ENCODE measurements at regions not wholly inside any gene's neighbourhood (a gene's known extent, or its start where the extent isn't known, plus 50 kb on each side); places are given as distances from the start of the nearest gene placed in this dataset.

DNA sequence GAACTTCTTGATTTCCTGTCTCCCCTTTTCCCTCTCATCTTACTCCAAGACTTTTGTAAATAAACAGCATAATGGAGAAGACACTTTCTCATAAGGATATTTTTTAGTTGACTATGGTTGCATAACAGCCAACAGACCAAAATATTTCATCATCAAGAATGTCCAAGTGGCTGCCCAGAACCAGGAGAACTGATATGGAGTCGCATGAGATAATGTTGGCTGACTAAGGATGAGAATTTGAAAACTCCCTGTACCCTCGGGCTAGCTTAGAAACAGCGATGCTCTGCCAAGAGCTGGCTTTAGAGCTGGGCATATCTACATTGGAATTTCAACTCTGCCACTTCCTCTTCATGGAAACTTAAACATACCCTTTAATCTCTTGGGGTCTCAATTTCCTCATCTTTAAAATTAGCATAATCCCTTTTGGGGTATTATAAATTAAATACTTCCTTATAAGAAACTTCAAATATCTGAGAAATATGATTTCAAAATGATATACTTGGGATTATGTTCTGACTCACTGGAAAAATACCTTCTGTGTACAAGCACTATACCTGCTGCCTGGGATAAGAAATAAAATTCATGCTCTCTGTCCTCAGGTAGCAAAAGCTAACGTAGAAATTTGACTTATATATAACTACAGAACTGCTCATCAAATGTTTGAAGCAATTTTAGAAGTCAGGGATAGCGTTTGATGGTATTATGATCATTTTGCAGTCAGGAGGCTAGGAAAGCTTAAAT lies 777.3 kb downstream of the LTN1 start:
- H3K9me3 ChIP-seq (ENCODE audit: low read depth, low read length): no peaks in the 10 kb centered on the region
- peak; percentile 64 for DNase-seq (ENCODE audit: insufficient read length, low spot score, missing footprints)
- no peaks in the 10 kb centered on the region for H4K20me1 ChIP-seq (ENCODE audit: insufficient read depth, low read length)
- peak overlapping the region; percentile 25 for H3K4me2 ChIP-seq (ENCODE audit: insufficient read depth, low read length)
- H3K27ac ChIP-seq (ENCODE audit: low read depth, low read length): peak overlapping the region; percentile 53
- no peaks in the 10 kb centered on the region for H3K27me3 ChIP-seq (ENCODE audit: insufficient read depth, low read length)
- no peak overlapping the region for H3K4me3 ChIP-seq (ENCODE audit: insufficient read depth, low read length)
- H3K36me3 ChIP-seq (ENCODE audit: insufficient read depth, low read length): no peaks in the 10 kb centered on the region
- no peak overlapping the region for H2AFZ ChIP-seq (ENCODE audit: low read length)
- peaks cover 12% of the 10 kb centered on the region for H3K4me1 ChIP-seq (ENCODE audit: insufficient read depth, low read length)
- TF ChIP-seq, protein P1, sequence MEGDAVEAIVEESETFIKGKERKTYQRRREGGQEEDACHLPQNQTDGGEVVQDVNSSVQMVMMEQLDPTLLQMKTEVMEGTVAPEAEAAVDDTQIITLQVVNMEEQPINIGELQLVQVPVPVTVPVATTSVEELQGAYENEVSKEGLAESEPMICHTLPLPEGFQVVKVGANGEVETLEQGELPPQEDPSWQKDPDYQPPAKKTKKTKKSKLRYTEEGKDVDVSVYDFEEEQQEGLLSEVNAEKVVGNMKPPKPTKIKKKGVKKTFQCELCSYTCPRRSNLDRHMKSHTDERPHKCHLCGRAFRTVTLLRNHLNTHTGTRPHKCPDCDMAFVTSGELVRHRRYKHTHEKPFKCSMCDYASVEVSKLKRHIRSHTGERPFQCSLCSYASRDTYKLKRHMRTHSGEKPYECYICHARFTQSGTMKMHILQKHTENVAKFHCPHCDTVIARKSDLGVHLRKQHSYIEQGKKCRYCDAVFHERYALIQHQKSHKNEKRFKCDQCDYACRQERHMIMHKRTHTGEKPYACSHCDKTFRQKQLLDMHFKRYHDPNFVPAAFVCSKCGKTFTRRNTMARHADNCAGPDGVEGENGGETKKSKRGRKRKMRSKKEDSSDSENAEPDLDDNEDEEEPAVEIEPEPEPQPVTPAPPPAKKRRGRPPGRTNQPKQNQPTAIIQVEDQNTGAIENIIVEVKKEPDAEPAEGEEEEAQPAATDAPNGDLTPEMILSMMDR (IDR thresholded peaks at IDR 0.05; ENCODE audit: extremely low read depth, low read depth, low read length): no peak
- no peaks in the 10 kb centered on the region for H3K79me2 ChIP-seq (ENCODE audit: insufficient read depth, low read length)

DNA sequence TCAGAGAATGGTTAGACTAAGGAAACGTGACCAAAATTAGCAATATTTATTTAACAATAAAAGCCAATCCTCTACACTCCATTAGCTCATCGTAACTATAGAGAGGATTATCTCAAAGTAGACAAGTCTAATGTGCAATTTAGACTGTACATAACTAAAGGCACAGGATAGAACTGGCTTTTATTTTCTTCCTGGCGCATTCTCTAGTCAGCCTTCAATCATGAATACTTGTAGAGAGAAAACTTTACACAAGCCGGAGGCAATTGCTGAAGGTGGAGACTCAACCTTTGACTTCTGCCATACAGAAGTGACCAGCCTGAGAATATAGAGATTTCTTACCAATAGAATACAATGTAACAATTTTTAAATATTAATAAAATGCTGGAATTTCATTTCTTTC lies 777.9 kb downstream of the LTN1 start:
- Histone ChIP-seq H3K9me3 (ENCODE audit: low read depth, low read length) (no peaks in the 10 kb centered on the region), H3K36me3 (ENCODE audit: insufficient read depth, low read length) (no peaks in the 10 kb centered on the region), H3K27ac (ENCODE audit: low read depth, low read length) (peak overlapping the region; percentile 53), H3K4me1 (ENCODE audit: insufficient read depth, low read length) (peaks cover 12% of the 10 kb centered on the region), H3K79me2 (ENCODE audit: insufficient read depth, low read length) (no peaks in the 10 kb centered on the region), H3K4me2 (ENCODE audit: insufficient read depth, low read length) (peak overlapping the region; percentile 25), H4K20me1 (ENCODE audit: insufficient read depth, low read length) (no peaks in the 10 kb centered on the region), H3K27me3 (ENCODE audit: insufficient read depth, low read length) (no peaks in the 10 kb centered on the region), H2AFZ (ENCODE audit: low read length) (no peak overlapping the region), H3K4me3 (ENCODE audit: insufficient read depth, low read length) (no peak overlapping the region)
- TF ChIP-seq, protein P1 (IDR thresholded peaks at IDR 0.05; ENCODE audit: extremely low read depth, low read depth, low read length): no peak
- no peak for DNase-seq (ENCODE audit: insufficient read length, low spot score, missing footprints)

DNA sequence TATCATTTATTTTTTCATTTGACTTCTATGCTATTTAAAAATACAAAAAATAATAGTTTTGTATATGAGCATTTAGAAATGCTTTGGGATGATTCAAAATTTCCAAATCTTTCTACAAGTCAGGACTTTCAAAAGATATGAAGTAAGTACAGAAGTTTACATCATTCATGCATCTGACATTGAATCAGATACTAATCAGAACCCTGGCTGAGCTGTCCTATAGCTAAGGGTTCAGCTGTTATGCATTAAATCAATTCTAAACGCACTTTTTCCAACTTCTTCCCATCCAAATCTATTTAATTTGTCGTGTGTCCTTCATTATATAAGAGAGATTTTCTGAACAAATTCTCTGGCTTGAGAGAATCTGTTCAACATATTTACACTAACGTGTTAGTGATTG lies 779.4 kb downstream of the LTN1 start:
- H3K9me3 ChIP-seq (ENCODE audit: low read depth, low read length): no peaks in the 10 kb centered on the region
- peaks cover 14% of the 10 kb centered on the region for H3K4me1 ChIP-seq (ENCODE audit: insufficient read depth, low read length)
- H4K20me1 ChIP-seq (ENCODE audit: insufficient read depth, low read length): no peaks in the 10 kb centered on the region
- no peak overlapping the region for H3K27ac ChIP-seq (ENCODE audit: low read depth, low read length)
- no peaks in the 10 kb centered on the region for H3K27me3 ChIP-seq (ENCODE audit: insufficient read depth, low read length)
- H3K4me3 ChIP-seq (ENCODE audit: insufficient read depth, low read length): no peak overlapping the region
- no peak overlapping the region for H3K4me2 ChIP-seq (ENCODE audit: insufficient read depth, low read length)
- no peak overlapping the region for H2AFZ ChIP-seq (ENCODE audit: low read length)
- TF ChIP-seq, protein P1 (IDR thresholded peaks at IDR 0.05; ENCODE audit: extremely low read depth, low read depth, low read length): no peak
- DNase-seq (ENCODE audit: insufficient read length, low spot score, missing footprints): no peak
- no peaks in the 10 kb centered on the region for H3K79me2 ChIP-seq (ENCODE audit: insufficient read depth, low read length)
- no peaks in the 10 kb centered on the region for H3K36me3 ChIP-seq (ENCODE audit: insufficient read depth, low read length)

DNA sequence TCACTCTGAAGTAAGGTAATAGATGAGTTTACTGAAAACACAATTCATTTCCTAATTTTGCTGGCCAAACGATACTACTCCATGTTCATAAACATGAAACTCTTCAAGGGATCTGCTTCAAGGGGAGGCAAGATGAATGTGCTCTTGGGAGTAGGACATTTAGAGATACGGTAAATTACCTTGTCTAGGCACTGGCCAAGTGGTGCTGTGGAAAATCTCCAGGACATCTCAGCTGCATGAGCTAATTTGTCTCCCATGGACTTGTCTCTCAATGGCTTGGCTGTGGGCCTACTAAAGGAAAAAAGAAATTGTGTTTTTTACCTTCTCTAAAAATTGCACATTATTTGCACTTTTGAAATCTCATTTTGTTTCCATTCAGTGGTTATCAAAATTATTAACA lies 780.6 kb downstream of the LTN1 start:
- H3K4me3 ChIP-seq (ENCODE audit: insufficient read depth, low read length): no peak overlapping the region

More for the DNA sequence above, 780.6 kb downstream of the LTN1 start:
- TF ChIP-seq, protein P1 (IDR thresholded peaks at IDR 0.05; ENCODE audit: extremely low read depth, low read depth, low read length): no peak
- H2AFZ ChIP-seq (ENCODE audit: low read length): no peak overlapping the region
- H3K4me1 ChIP-seq (ENCODE audit: insufficient read depth, low read length): peaks cover 22% of the 10 kb centered on the region
- H3K79me2 ChIP-seq (ENCODE audit: insufficient read depth, low read length): no peaks in the 10 kb centered on the region
- no peaks in the 10 kb centered on the region for H3K27me3 ChIP-seq (ENCODE audit: insufficient read depth, low read length)
- no peaks in the 10 kb centered on the region for H3K36me3 ChIP-seq (ENCODE audit: insufficient read depth, low read length)
- H4K20me1 ChIP-seq (ENCODE audit: insufficient read depth, low read length): no peaks in the 10 kb centered on the region
- no peaks in the 10 kb centered on the region for H3K9me3 ChIP-seq (ENCODE audit: low read depth, low read length)
- no peak overlapping the region for H3K4me2 ChIP-seq (ENCODE audit: insufficient read depth, low read length)
- no peak for DNase-seq (ENCODE audit: insufficient read length, low spot score, missing footprints)
- H3K27ac ChIP-seq (ENCODE audit: low read depth, low read length): no peak overlapping the region

All from osteoblast (primary cell).